ENCODE measurements at regions not wholly inside any gene's neighbourhood (a gene's known extent, or its start where the extent isn't known, plus 50 kb on each side); places are given as distances from the start of the nearest gene placed in this dataset.

- H3K27me3 Mint-ChIP-seq (ENCODE audit: insufficient read depth), result no peaks in the 10 kb centered on the region
- TF ChIP-seq CTCF (IDR thresholded peaks at IDR 0.05), result no peak
- DNase-seq, result no peak
Measured at GRCh38 chr7:80348223-80348622, 163.6 kb downstream of the GNAT3 start.

GRCh38 chr7:80347173-80347572 is 164.7 kb downstream of the GNAT3 start:
- Mint-ChIP-seq H3K4me3 (no peak overlapping the region), H3K4me1 (ENCODE audit: low read depth) (peaks cover 26% of the 10 kb centered on the region), H3K27me3 (ENCODE audit: insufficient read depth) (no peaks in the 10 kb centered on the region), H3K27ac (no peak overlapping the region), H3K9me3 (no peaks in the 10 kb centered on the region), H3K36me3 (ENCODE audit: low read depth) (no peaks in the 10 kb centered on the region)
- peak; percentile 24 for DNase-seq
- no peak for TF ChIP-seq CTCF (IDR thresholded peaks at IDR 0.05)

More at GRCh38 chr7:80348223-80348622, 163.6 kb downstream of the GNAT3 start:
- peaks cover 26% of the 10 kb centered on the region for H3K4me1 Mint-ChIP-seq (ENCODE audit: low read depth)
- no peak overlapping the region for H3K27ac Mint-ChIP-seq
- no peak overlapping the region for H3K4me3 Mint-ChIP-seq
- no peaks in the 10 kb centered on the region for H3K9me3 Mint-ChIP-seq
- H3K36me3 Mint-ChIP-seq (ENCODE audit: low read depth), result no peaks in the 10 kb centered on the region

- Mint-ChIP-seq H3K27ac (no peak overlapping the region), H3K4me1 (ENCODE audit: low read depth) (peaks cover 26% of the 10 kb centered on the region), H3K36me3 (ENCODE audit: low read depth) (no peaks in the 10 kb centered on the region), H3K4me3 (no peak overlapping the region), H3K9me3 (no peaks in the 10 kb centered on the region), H3K27me3 (ENCODE audit: insufficient read depth) (no peaks in the 10 kb centered on the region)
- DNase-seq, result peak; percentile 32
- no peak for TF ChIP-seq CTCF (IDR thresholded peaks at IDR 0.05)
Measured at GRCh38 chr7:80346704-80347103, 165.2 kb downstream of the GNAT3 start.

- Mint-ChIP-seq H3K27ac (no peak overlapping the region), H3K36me3 (ENCODE audit: low read depth) (no peaks in the 10 kb centered on the region), H3K9me3 (no peaks in the 10 kb centered on the region), H3K4me3 (no peak overlapping the region), H3K27me3 (ENCODE audit: insufficient read depth) (no peaks in the 10 kb centered on the region), H3K4me1 (ENCODE audit: low read depth) (peaks cover 27% of the 10 kb centered on the region)
- no peak for TF ChIP-seq CTCF (IDR thresholded peaks at IDR 0.05)
- DNase-seq, result no peak
Measured at GRCh38 chr7:80335511-80336231, 176.2 kb downstream of the GNAT3 start.

GRCh38 chr7:80334908-80335307 is 177.0 kb downstream of the GNAT3 start:
- no peak; the same call in 1 of the 2 replicates for TF ChIP-seq CTCF (IDR thresholded peaks at IDR 0.05)
- no peak overlapping the region for H3K27ac Mint-ChIP-seq
- H3K27me3 Mint-ChIP-seq (ENCODE audit: insufficient read depth), result no peaks in the 10 kb centered on the region
- no peak for DNase-seq
- no peaks in the 10 kb centered on the region for H3K9me3 Mint-ChIP-seq
- H3K4me1 Mint-ChIP-seq (ENCODE audit: low read depth), result peaks cover 35% of the 10 kb centered on the region
- H3K36me3 Mint-ChIP-seq (ENCODE audit: low read depth), result no peaks in the 10 kb centered on the region
- H3K4me3 Mint-ChIP-seq, result no peak overlapping the region
